ENCODE measurements at regions not wholly inside any gene's neighbourhood (a gene's known extent, or its start where the extent isn't known, plus 50 kb on each side); places are given as distances from the start of the nearest gene placed in this dataset.
"Not testable (repeated sequence)": the region's sequence is repeated elsewhere in the genome, so short reads cannot be mapped to it uniquely, and the experiment has no call there.

DNA sequence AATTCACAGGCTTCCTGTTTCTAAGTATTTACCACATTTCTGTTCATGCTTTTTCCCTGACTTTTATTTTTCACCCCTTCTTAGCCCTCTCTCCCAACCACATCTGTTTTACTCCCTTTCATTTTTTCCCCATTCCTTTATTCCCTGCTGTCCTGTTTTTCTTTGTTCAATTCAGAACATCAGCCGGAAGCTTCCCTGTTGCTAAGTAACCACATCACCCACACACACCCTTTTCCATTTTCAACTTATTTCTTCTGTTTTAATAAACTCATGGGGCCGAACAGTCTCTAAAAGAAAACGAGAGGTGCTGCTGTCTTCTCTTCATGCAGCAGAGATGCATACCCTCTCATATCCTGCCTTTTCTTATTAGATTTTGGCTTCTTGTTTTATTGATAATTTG, 53.5 kb upstream of the CEP85L start:
- H3K4me3 ChIP-seq (ENCODE audit: low read length): no peak overlapping the region
- H3K27me3 ChIP-seq (ENCODE audit: insufficient read depth, low read length): no peaks in the 10 kb centered on the region
- no peaks in the 10 kb centered on the region for H3K36me3 ChIP-seq (ENCODE audit: insufficient read depth, low read depth, low read length)
- peaks cover 34% of the 10 kb centered on the region for H3K4me1 ChIP-seq (ENCODE audit: insufficient read depth, low read length)
- H3K9ac ChIP-seq (ENCODE audit: low read depth, low read length): no peak overlapping the region
- no peaks in the 10 kb centered on the region for H3K9me3 ChIP-seq (ENCODE audit: insufficient read depth, low read depth, low read length)
- H3K27ac ChIP-seq (ENCODE audit: low read length): no peak overlapping the region

DNA sequence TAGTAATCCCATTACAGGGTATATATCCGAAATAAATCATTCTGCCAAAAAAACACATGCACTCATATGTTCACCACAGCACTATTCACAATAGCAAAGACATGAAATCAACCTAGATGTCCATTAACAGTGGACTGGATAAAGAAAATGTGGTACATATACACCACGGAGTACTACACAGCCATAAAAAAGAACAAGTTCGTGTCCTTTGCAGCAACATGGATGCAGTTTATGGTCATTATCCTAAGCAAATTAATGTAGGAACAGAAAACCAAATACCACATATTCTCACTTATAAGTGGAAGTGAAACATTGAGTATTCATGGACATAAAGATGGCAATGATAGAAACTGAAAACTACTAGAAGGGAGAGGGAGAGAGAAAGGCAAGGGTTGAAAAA, 49.9 kb upstream of the CEP85L start:
- H3K27ac ChIP-seq (ENCODE audit: low read length): not testable (repeated sequence)

More for the DNA sequence above, 49.9 kb upstream of the CEP85L start:
- H3K4me1 ChIP-seq (ENCODE audit: insufficient read depth, low read length): peaks cover 15% of the 10 kb centered on the region
- H3K4me3 ChIP-seq (ENCODE audit: low read length); H3K36me3 ChIP-seq (ENCODE audit: insufficient read depth, low read depth, low read length); H3K27me3 ChIP-seq (ENCODE audit: insufficient read depth, low read length); H3K9ac ChIP-seq (ENCODE audit: low read depth, low read length); H3K9me3 ChIP-seq (ENCODE audit: insufficient read depth, low read depth, low read length): not testable (repeated sequence)
